Endothelial cell of umbilical vein (primary cell): ENCODE measurements at regions not wholly inside any gene's neighbourhood (a gene's known extent, or its start where the extent isn't known, plus 50 kb on each side); places are given as distances from the start of the nearest gene placed in this dataset.

Experiments
- CTCF ChIP-seq, 2 donors: IDR thresholded peaks; 1 replicate in 1 of 2; 2 replicates in 1 of 2; pipeline ENCODE4 v1.5.1; 2011; ENCODE audit warnings: low read length in 2 of 2, mild to moderate bottlenecking in 2 of 2, moderate library complexity in 2 of 2, control low read depth in 1 of 2, inconsistent platforms in 1 of 2, low read depth in 1 of 2; ENCODE audit not compliant: insufficient read depth in 1 of 2; ENCODE audit errors: extremely low read depth in 1 of 2
- EZH2 ChIP-seq: IDR thresholded peaks from 2 replicates; pipeline ENCODE4 v1.6.1; 2012; ENCODE audit warnings: borderline replicate concordance, low read depth, mild to moderate bottlenecking, moderate library complexity, low read length, inconsistent platforms; ENCODE audit not compliant: severe bottlenecking
- FOS ChIP-seq: IDR thresholded peaks from 2 replicates; pipeline ENCODE4 v1.6.1; 2011; ENCODE audit warnings: mild to moderate bottlenecking, low read length, moderate library complexity, borderline replicate concordance; ENCODE audit not compliant: insufficient read depth
- JUN ChIP-seq: IDR thresholded peaks from 2 replicates; pipeline ENCODE4 v1.6.1; 2011; ENCODE audit warnings: borderline replicate concordance, low read depth; ENCODE audit not compliant: insufficient read length, insufficient read depth
- MAX ChIP-seq: IDR thresholded peaks from 2 replicates; pipeline ENCODE4 v1.6.1; 2011; ENCODE audit not compliant: insufficient read depth, insufficient read length
- POLR2A ChIP-seq: IDR thresholded peaks from 2 replicates; pipeline ENCODE4 v1.6.1; 2012; ENCODE audit warnings: low read depth, mild to moderate bottlenecking, control low read depth, low read length
- POLR2AphosphoS5 ChIP-seq: IDR thresholded peaks from 2 replicates; pipeline ENCODE4 v1.6.1; 2012; ENCODE audit warnings: low read depth, mild to moderate bottlenecking, control low read depth, low read length, moderate library complexity; ENCODE audit not compliant: insufficient read depth

GRCh38 chr12:74794522-74794921 is 256.9 kb downstream of the ATXN7L3B start:
- TF ChIP-seq EZH2 (no peak), CTCF (IDR thresholded peaks at IDR 0.05; ENCODE audit: extremely low read depth in 1 of 2, insufficient read depth in 1 of 2, low read depth in 1 of 2, low read length in 2 of 2) (no peak), MAX (no peak), POLR2A (no peak), POLR2AphosphoS5 (no peak), JUN (no peak), FOS (no peak)
